K562 (cell line): ENCODE measurements at regions not wholly inside any gene's neighbourhood (a gene's known extent, or its start where the extent isn't known, plus 50 kb on each side); places are given as distances from the start of the nearest gene placed in this dataset.

Experiments used
- ATAC-seq: fragments of 200-7000 bp; cut with Tn5 transposase; 3 replicates; pipeline ENCODE4 v1.9.1; 2020; ENCODE audit warnings: moderate library complexity
- BruUV-seq: library from RNA; stranded (reverse); fragments of 400-500 nt; replicated peaks from 2 replicates; lab custom pipeline; 2021; lab: Mats Ljungman, UMichigan
- CTCF ChIA-PET: fragments of 300-600 bp; formaldehyde crosslinking; extraction: SDS; loops from one replicate; lab custom pipeline; 2021; ENCODE audit warnings: low intra/inter-chr PET ratio; lab: Yijun Ruan, JAX
- POLR2A ChIA-PET: fragments of 300-600, 350-650 bp; sonication (Branson Sonifier 250); formaldehyde crosslinking; extraction: SDS; loops from one replicate; lab custom pipeline; 2021; ENCODE audit warnings: antibody characterized with exemption, inconsistent platforms; lab: Yijun Ruan, JAX
- DNase-seq, 4 experiments: peaks; one replicate each; pipeline versions ENCODE4 v3.0.0 to v3.0.0-alpha.2; 2011 to 2018; ENCODE audit warnings: low spot score in 3 of 4, mixed read lengths in 3 of 4; ENCODE audit errors: extremely low read depth in 1 of 4
- FAIRE-seq: peaks from 2 replicates; lab custom pipeline; 2011; peaks lifted over from hg19 to GRCh38; lab: Jason Lieb, UNC
- H2AFZ ChIP-seq: 2 replicates; pipeline ENCODE4 v1.6.0; 2011; ENCODE audit warnings: low read depth, low read length, control low read depth, inconsistent platforms
- H3K27ac ChIP-seq: fragments of 200-600 bp; 3 replicates; pipeline ENCODE4 v1.8.0; 2011; ENCODE audit warnings: low read depth, mild to moderate bottlenecking, control low read depth, inconsistent platforms, low read length, moderate library complexity, mixed read lengths; ENCODE audit errors: extremely low read depth
- H3K27me3 ChIP-seq, 2 experiments: fragments of 300-600 bp in 1 of 2; 2 replicates in 1 of 2; 3 replicates in 1 of 2; pipeline versions ENCODE4 v1.6.0 to v1.8.0; 2011; ENCODE audit warnings: inconsistent platforms in 2 of 2, low read length in 2 of 2, mild to moderate bottlenecking in 1 of 2, mixed read lengths in 1 of 2, moderate library complexity in 1 of 2; ENCODE audit not compliant: control insufficient read depth in 2 of 2, insufficient read depth in 2 of 2
- H3K36me3 ChIP-seq: fragments of 300-600 bp; 3 replicates; pipeline ENCODE4 v1.8.0; 2011; ENCODE audit warnings: mild to moderate bottlenecking, low read length, inconsistent platforms; ENCODE audit not compliant: control insufficient read depth, insufficient read depth
- H3K4me1 ChIP-seq, 2 experiments: fragments of 200-600 bp in 1 of 2; replicated peaks in 1 of 2; 2 replicates in 1 of 2; 3 replicates in 1 of 2; pipeline versions ENCODE4 v1.5.1 to v1.8.0; 2011; ENCODE audit warnings: inconsistent platforms in 2 of 2, low read length in 2 of 2, mild to moderate bottlenecking in 1 of 2, mixed read lengths in 1 of 2, moderate library complexity in 1 of 2; ENCODE audit not compliant: control insufficient read depth in 2 of 2, insufficient read depth in 2 of 2
- H3K4me2 ChIP-seq: 2 replicates; pipeline ENCODE4 v1.6.1; 2011; ENCODE audit warnings: low read length, control low read depth, inconsistent platforms, mixed read lengths; ENCODE audit not compliant: insufficient read depth
- H3K4me3 ChIP-seq: fragments of 200-600 bp; sonication (generic), shearing (Covaris generic); 2 replicates; pipeline ENCODE4 v1.5.1; 2016; ENCODE audit warnings: control low read depth, inconsistent platforms
- H3K79me2 ChIP-seq: fragments of 200-600 bp; 3 replicates; pipeline ENCODE4 v1.8.0; 2011; ENCODE audit warnings: low read length, inconsistent platforms; ENCODE audit not compliant: control insufficient read depth, insufficient read depth
- H3K9ac ChIP-seq, 2 experiments: 2 replicates each; pipeline versions ENCODE4 v1.6.0 to v1.6.1; 2011; ENCODE audit warnings: low read depth in 2 of 2, low read length in 2 of 2, control low read depth in 1 of 2, inconsistent platforms in 1 of 2, mild to moderate bottlenecking in 1 of 2, mixed read lengths in 1 of 2; ENCODE audit not compliant: insufficient read depth in 1 of 2
- H3K9me1 ChIP-seq: one replicate; pipeline ENCODE4 v1.6.0; 2011; ENCODE audit warnings: inconsistent platforms, mild to moderate bottlenecking, low read length, moderate library complexity; ENCODE audit not compliant: control insufficient read depth, insufficient read depth
- H3K9me3 ChIP-seq: replicated peaks from 2 replicates; pipeline ENCODE4 v1.5.1; 2011; ENCODE audit warnings: low read depth, low read length, inconsistent platforms; ENCODE audit not compliant: control insufficient read depth, insufficient read depth
- H4K20me1 ChIP-seq: replicated peaks from 2 replicates; pipeline ENCODE4 v1.6.1; 2011; ENCODE audit warnings: low read length, inconsistent platforms, mixed read lengths; ENCODE audit not compliant: control insufficient read depth, insufficient read depth
- FOXK2 ChIP-seq, 2 experiments: fragments of 450-650 bp; IDR thresholded peaks in 1 of 2; conservative IDR thresholded peaks in 1 of 2; 2 replicates each; pipeline ENCODE4 v1.6.1; 2016; ENCODE audit warnings: low read depth in 2 of 2, mild to moderate bottlenecking in 1 of 2
- SAP30 ChIP-seq: fragments of 200-600 bp; sonication (generic); IDR thresholded peaks from 2 replicates; pipeline ENCODE4 v1.6.1; 2012; ENCODE audit warnings: borderline replicate concordance, low read depth, mild to moderate bottlenecking, moderate library complexity, low read length, control low read depth, inconsistent platforms; ENCODE audit not compliant: insufficient read depth, poor library complexity, severe bottlenecking
- SIN3A ChIP-seq, 2 experiments: fragments of 150-350 bp in 1 of 2; IDR thresholded peaks; 2 replicates each; pipeline ENCODE4 v1.6.1; 2011 to 2016; ENCODE audit warnings: borderline replicate concordance in 2 of 2, low read depth in 2 of 2, low read length in 2 of 2, mild to moderate bottlenecking in 2 of 2, moderate library complexity in 2 of 2; ENCODE audit not compliant: control insufficient read depth in 1 of 2
- ZKSCAN8 ChIP-seq: fragments of 200-800 bp; sonication (Bioruptor generic); IDR thresholded peaks from 2 replicates; pipeline ENCODE4 v1.6.1; 2016; ENCODE audit warnings: missing genetic modification characterization, missing compliant biosample characterization
- ZNF253 ChIP-seq: fragments of 250-450 bp; sonication (Bioruptor Pico); conservative IDR thresholded peaks from 2 replicates; pipeline ENCODE4 v1.6.1; 2021; ENCODE audit warnings: mild to moderate bottlenecking
- ZNF280A ChIP-seq: fragments of 450-650 bp; IDR thresholded peaks from 2 replicates; pipeline ENCODE4 v1.6.1; 2018; ENCODE audit warnings: mild to moderate bottlenecking, low read depth; ENCODE audit not compliant: partially characterized antibody
- ZNF76 ChIP-seq: fragments of 250-450 bp; sonication (Bioruptor Pico); IDR thresholded peaks from 2 replicates; pipeline ENCODE4 v1.4.0; 2020; ENCODE audit warnings: mild to moderate bottlenecking, moderate library complexity, borderline replicate concordance
- WGBS: fragments of 100-300 bp; shearing (Covaris generic); methylation state at CpG from one replicate; pipeline ENCODE4 v1.1.6; 2016; ENCODE audit warnings: low coverage, mixed read lengths; ENCODE audit not compliant: insufficient coverage; ENCODE audit errors: missing lambda C conversion rate; 5-methylcytosine and 5-hydroxymethylcytosine counted together
- in situ Hi-C: fragments of 300-500 bp; cut with MboI; formaldehyde crosslinking; loops from 4 replicates; pipeline ENCODE4 v1.15.0; 2018; ENCODE audit warnings: inconsistent platforms, mixed read lengths
- intact Hi-C: fragments of 100-400 bp; cut with micrococcal nuclease; formaldehyde crosslinking; loops from 2 replicates; pipeline ENCODE4 v1.14.2; 2022
- TF ChIP-seq, protein P1 (sequence below): fragments of 450-650 bp; IDR thresholded peaks from 2 replicates; pipeline ENCODE4 v1.6.1; 2016; ENCODE audit warnings: missing biosample characterization, missing genetic modification characterization

DNA sequence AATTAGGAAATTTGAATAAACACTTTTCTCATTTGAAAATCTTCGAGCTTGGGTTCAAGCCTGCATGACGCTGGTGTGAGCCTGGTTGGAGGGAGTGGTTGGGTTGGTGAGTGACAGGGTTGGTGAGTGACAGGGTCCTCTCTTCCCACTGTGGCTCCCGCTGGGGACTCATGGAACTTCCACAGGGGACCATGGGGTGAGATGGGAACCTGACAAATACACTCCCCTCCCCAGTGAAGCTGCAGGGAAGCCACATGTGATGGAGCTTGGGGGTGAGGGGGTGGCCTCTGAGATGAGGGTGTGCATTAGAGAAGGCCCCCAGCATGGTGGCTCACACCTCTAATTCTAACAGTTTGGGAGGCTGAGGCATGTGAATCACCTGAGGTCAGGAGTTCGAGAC, 66.8 kb downstream of the RTL6 start:
- no TSS peak for BruUV-seq
- no peak for FAIRE-seq
- Histone ChIP-seq H3K4me2 (no peak overlapping the region), H3K9me1 (no peaks in the 10 kb centered on the region), H3K9ac (no peak overlapping the region), H3K4me3 (no peak overlapping the region), H3K9me3 (no peaks in the 10 kb centered on the region), H3K4me1 (no peaks in the 10 kb centered on the region), H3K27ac (no peak overlapping the region), H3K27me3 (peaks cover 6 to 16% of the 10 kb centered on the region in 2 experiments; a peak in 3 of 5 replicates), H4K20me1 (no peaks in the 10 kb centered on the region), H3K36me3 (no peaks in the 10 kb centered on the region), H3K79me2 (no peaks in the 10 kb centered on the region), H2AFZ (no peak overlapping the region)
- no peak for TF ChIP-seq ZNF253 (CRISPR knock-in tag)
- TF ChIP-seq SIN3A (IDR thresholded peaks at IDR 0.05; ENCODE audit: borderline replicate concordance in 2 of 2, control insufficient read depth in 1 of 2, low read depth in 2 of 2, low read length in 2 of 2): no peak
- TF ChIP-seq ZNF280A: no peak
- no peak for TF ChIP-seq ZNF76
- no peak for TF ChIP-seq ZKSCAN8
- no peak for TF ChIP-seq SAP30
- no peak for TF ChIP-seq FOXK2 (conservative IDR thresholded peaks at IDR 0.05 in 1 of 2, IDR thresholded peaks at IDR 0.05 in 1 of 2; ENCODE audit: low read depth in 2 of 2)
- TF ChIP-seq, protein P1, sequence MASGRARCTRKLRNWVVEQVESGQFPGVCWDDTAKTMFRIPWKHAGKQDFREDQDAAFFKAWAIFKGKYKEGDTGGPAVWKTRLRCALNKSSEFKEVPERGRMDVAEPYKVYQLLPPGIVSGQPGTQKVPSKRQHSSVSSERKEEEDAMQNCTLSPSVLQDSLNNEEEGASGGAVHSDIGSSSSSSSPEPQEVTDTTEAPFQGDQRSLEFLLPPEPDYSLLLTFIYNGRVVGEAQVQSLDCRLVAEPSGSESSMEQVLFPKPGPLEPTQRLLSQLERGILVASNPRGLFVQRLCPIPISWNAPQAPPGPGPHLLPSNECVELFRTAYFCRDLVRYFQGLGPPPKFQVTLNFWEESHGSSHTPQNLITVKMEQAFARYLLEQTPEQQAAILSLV (tag): no peak
- ChIA-PET POLR2A (no interaction called here), CTCF (no interaction called here)
- intact Hi-C loops: no loop called here
- 0% methylated on average over 2 of the region's 4 CpGs for WGBS
- in situ Hi-C loops: no loop called here
- ATAC-seq: no peak
- DNase-seq: no peak
